Thoracic aorta (tissue), 2 donors: ENCODE measurements at regions not wholly inside any gene's neighbourhood (a gene's known extent, or its start where the extent isn't known, plus 50 kb on each side); places are given as distances from the start of the nearest gene placed in this dataset.
"Not testable (repeated sequence)": the region's sequence is repeated elsewhere in the genome, so short reads cannot be mapped to it uniquely, and the experiment has no call there.

Experiments
- ATAC-seq: fragments of 150-250 bp; one replicate; pipeline ENCODE4 v1.8.0; 2017; ENCODE audit warnings: low read depth; ENCODE audit not compliant: insufficient number of reproducible peaks, low FRiP score
- DNase-seq: peaks from one replicate; pipeline ENCODE4 v3.0.0-alpha.2; 2020; ENCODE audit warnings: low spot score
- H3K27ac ChIP-seq, 2 donors: fragments of 200-600 bp; sonication (generic); 1 replicate in 1 of 2; 2 replicates in 1 of 2; pipeline ENCODE4 v1.5.1; 2016; ENCODE audit warnings: mild to moderate bottlenecking in 2 of 2, moderate library complexity in 2 of 2
- H3K27me3 ChIP-seq: fragments of 200-600 bp; sonication (generic); replicated peaks from 2 replicates; pipeline ENCODE4 v1.6.0; 2016; ENCODE audit warnings: mild to moderate bottlenecking; ENCODE audit not compliant: insufficient read depth
- H3K36me3 ChIP-seq: fragments of 200-600 bp; sonication (generic); one replicate; pipeline ENCODE4 v1.5.1; 2016
- H3K4me1 ChIP-seq, 2 donors: fragments of 200-600 bp; sonication (generic); 1 replicate in 1 of 2; 2 replicates in 1 of 2; pipeline versions ENCODE4 v1.5.1 to v1.6.0; 2016; ENCODE audit warnings: low read depth in 2 of 2, mild to moderate bottlenecking in 1 of 2; ENCODE audit not compliant: control insufficient read depth in 1 of 2
- H3K4me3 ChIP-seq: fragments of 200-600 bp; sonication (generic); 2 replicates; pipeline ENCODE4 v1.5.1; 2016; ENCODE audit warnings: mild to moderate bottlenecking
- H3K9me3 ChIP-seq: fragments of 200-600 bp; sonication (generic); 2 replicates; pipeline ENCODE4 v1.5.1; 2016

GRCh38 chr5:1583081-1583875 lies 59.5 kb upstream of the LPCAT1 start:
- ATAC-seq, H3K9me3 ChIP-seq, H3K4me1 ChIP-seq, DNase-seq, H3K27ac ChIP-seq, H3K27me3 ChIP-seq, H3K4me3 ChIP-seq: not testable (repeated sequence)
- peaks cover 13% of the 10 kb centered on the region for H3K36me3 ChIP-seq

DNA sequence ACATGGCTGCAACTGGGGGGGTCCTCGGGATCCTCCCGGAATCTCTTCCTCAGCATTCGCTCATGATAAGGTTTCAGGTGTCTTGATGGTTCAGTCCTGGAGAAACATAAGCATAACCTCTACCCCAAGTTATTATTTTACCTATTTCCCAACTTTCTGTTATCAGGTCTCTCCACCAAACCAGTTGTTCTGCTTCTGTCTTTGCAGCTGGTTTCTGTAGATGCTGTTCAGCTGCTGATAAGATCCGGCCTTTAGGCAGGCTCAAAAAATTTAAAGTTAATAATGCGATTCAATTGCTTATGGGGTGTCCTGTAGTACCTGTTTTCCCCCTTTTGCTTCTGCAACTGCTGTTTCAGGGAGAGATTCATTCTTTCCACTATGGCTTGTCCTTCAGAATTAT lies 55.6 kb upstream of the LPCAT1 start:
- DNase-seq, H3K27me3 ChIP-seq, H3K9me3 ChIP-seq, H3K4me3 ChIP-seq, H3K4me1 ChIP-seq, ATAC-seq, H3K27ac ChIP-seq: not testable (repeated sequence)
- H3K36me3 ChIP-seq = peaks cover 17% of the 10 kb centered on the region

- H3K4me3 ChIP-seq, H3K27ac ChIP-seq, H3K27me3 ChIP-seq, DNase-seq, ATAC-seq, H3K9me3 ChIP-seq, H3K4me1 ChIP-seq: not testable (repeated sequence)
- peaks cover 20% of the 10 kb centered on the region for H3K36me3 ChIP-seq
Measured at GRCh38 chr5:1576851-1577250, 53.1 kb upstream of the LPCAT1 start.

GRCh38 chr5:1575991-1576714 lies 52.4 kb upstream of the LPCAT1 start:
- not testable (repeated sequence) for DNase-seq, ATAC-seq, H3K27me3 ChIP-seq, H3K4me1 ChIP-seq, H3K4me3 ChIP-seq, H3K27ac ChIP-seq, H3K9me3 ChIP-seq
- peaks cover 20% of the 10 kb centered on the region for H3K36me3 ChIP-seq

- not testable (repeated sequence) for H3K27ac ChIP-seq, DNase-seq, H3K4me3 ChIP-seq, H3K4me1 ChIP-seq, ATAC-seq, H3K9me3 ChIP-seq, H3K27me3 ChIP-seq
- H3K36me3 ChIP-seq = peaks cover 18% of the 10 kb centered on the region
Measured at GRCh38 chr5:1575491-1575890, 51.7 kb upstream of the LPCAT1 start.

DNA sequence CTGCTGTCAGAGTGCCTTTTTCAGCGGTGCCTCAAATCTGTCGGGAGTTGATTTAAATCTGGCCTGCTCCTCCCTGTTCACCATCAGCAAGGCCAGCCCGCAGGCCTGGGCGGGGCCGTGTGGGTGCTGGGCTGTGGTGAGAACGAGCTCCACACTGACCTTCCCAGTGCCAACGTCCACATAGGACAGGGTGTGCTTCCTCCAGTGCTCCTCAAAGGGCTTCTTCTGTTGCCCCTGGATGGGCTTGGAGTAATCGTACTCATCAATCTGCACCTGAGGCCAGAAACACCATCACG lies 50.2 kb upstream of the LPCAT1 start:
- H3K4me1 ChIP-seq, H3K27ac ChIP-seq, ATAC-seq, H3K4me3 ChIP-seq, H3K27me3 ChIP-seq, H3K9me3 ChIP-seq, DNase-seq: not testable (repeated sequence)
- H3K36me3 ChIP-seq = peaks cover 13% of the 10 kb centered on the region

- H3K27ac ChIP-seq, H3K36me3 ChIP-seq, H3K4me3 ChIP-seq, ATAC-seq, DNase-seq, H3K27me3 ChIP-seq, H3K9me3 ChIP-seq: not testable (repeated sequence)
- H3K4me1 ChIP-seq = peaks cover 1 to 11% of the 10 kb centered on the region in 2 donors
Measured at GRCh38 chr5:1573217-1574022, 49.7 kb upstream of the LPCAT1 start.
